GM20000 (cell line): ENCODE measurements at regions not wholly inside any gene's neighbourhood (a gene's known extent, or its start where the extent isn't known, plus 50 kb on each side); places are given as distances from the start of the nearest gene placed in this dataset.

Experiments used
- DNase-seq: peaks from one replicate; pipeline ENCODE4 v3.0.0; 2012; ENCODE audit warnings: low spot score
- CTCF ChIP-seq: IDR thresholded peaks from 2 replicates; pipeline ENCODE4 v1.5.1; 2012; ENCODE audit warnings: mild to moderate bottlenecking, control low read depth; ENCODE audit errors: extremely low read depth, missing control alignments

- TF ChIP-seq CTCF: no peak
- no peak for DNase-seq
Observed at GRCh38 chr5:82562696-82563240, 284.6 kb upstream of the RPS23 start.

GRCh38 chr5:82561797-82562196 lies 283.6 kb upstream of the RPS23 start:
- no peak for DNase-seq
- TF ChIP-seq CTCF: no peak

DNA sequence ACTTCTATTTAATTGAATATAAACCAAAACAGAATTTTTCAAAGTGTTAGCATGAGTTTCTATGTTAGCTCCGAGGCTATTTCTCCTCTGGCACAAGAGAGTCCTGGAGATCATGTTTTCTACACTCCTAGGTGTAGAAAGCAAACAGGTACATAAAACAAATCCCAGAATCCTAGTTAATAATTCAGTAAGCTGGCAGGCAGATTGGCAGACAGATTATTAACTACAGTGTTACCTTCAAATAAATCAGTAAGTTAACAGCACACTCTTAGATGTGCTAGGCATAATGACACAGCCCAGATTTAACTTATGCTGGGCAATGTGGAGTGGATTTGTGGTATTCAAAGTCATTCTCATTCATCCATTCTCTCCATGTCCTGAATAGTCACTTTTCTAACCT lies 282.8 kb upstream of the RPS23 start:
- no peak for DNase-seq
- TF ChIP-seq CTCF: no peak

DNA sequence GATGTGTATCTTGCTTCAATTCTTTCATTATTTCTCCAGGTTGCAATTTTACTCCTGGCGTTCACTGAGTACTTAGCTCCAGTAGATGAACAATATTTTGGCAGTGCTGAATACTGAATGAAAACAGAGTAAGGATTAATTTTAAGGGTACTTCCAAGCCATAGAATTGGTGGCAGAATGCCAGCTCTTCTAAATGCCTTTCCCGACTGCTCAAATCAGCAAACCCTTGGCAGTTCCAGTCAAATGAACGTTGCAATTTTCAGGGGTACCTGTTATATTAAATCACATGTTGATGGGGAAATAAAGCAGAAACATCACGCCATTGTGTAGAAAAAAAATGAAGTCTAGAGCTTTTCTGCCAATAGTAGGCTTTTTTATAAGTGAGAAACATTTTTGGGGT lies 282.4 kb upstream of the RPS23 start:
- no peak for TF ChIP-seq CTCF
- DNase-seq: no peak

- no peak for DNase-seq
- no peak for TF ChIP-seq CTCF
Observed at GRCh38 chr5:82551840-82552385, 273.8 kb upstream of the RPS23 start.

DNA sequence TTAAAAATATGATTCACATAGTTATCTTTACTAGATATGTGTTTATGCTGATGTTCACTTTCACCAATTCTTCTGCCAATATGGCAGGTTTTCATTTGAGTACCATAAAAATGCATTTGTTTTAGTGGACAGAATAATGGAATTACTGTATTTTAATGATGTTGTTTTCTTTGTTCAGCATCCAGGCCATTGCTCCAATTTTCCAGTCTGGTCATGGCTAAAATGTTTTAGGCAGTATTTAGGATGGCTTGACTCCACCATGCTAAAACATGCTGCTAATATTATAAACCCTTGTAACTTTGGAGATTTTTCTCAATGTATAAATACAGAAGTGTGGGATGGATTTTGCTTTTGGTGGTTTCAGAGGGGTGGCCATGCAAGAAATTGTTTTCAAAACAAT lies 273.0 kb upstream of the RPS23 start:
- no peak for DNase-seq
- TF ChIP-seq CTCF: no peak

- no peak for DNase-seq
- no peak for TF ChIP-seq CTCF
Observed at GRCh38 chr5:82549263-82549662, 271.1 kb upstream of the RPS23 start.
